Endothelial cell of umbilical vein (primary cell): ENCODE measurements at regions not wholly inside any gene's neighbourhood (a gene's known extent, or its start where the extent isn't known, plus 50 kb on each side); places are given as distances from the start of the nearest gene placed in this dataset.

Experiments used
- BruUV-seq: library from RNA; stranded (reverse); fragments of 400-500 nt; replicated peaks from 2 replicates; lab custom pipeline; 2021; lab: Mats Ljungman, UMichigan
- CTCF ChIA-PET: fragments of 300-600, 350-600 bp; sonication (Branson Sonifier 250); formaldehyde crosslinking; loops from one replicate; lab custom pipeline; 2021; ENCODE audit warnings: antibody characterized with exemption, inconsistent platforms; lab: Charles Lee
- POLR2A ChIA-PET: fragments of 300-600, 350-600 bp; sonication (Branson Sonifier 250); formaldehyde crosslinking; loops from one replicate; lab custom pipeline; 2021; ENCODE audit warnings: antibody characterized with exemption, inconsistent platforms; lab: Charles Lee
- DNase-seq: peaks from one replicate; pipeline ENCODE4 v3.0.0-alpha.2; 2011; ENCODE audit warnings: low read depth, low spot score
- FAIRE-seq: peaks from 2 replicates; lab custom pipeline; 2011; peaks lifted over from hg19 to GRCh38; lab: Jason Lieb, UNC
- H2AFZ ChIP-seq: 2 replicates; pipeline ENCODE4 v1.6.0; 2012; ENCODE audit warnings: low read depth, low read length, control low read depth, inconsistent platforms
- H3K27ac ChIP-seq: 2 replicates; pipeline ENCODE4 v1.5.1; 2011; ENCODE audit warnings: low read depth, mild to moderate bottlenecking, control low read depth, low read length, moderate library complexity; ENCODE audit not compliant: insufficient read depth
- H3K27me3 ChIP-seq, 2 experiments: 2 replicates each; pipeline versions ENCODE4 v1.6.0 to v1.6.1; 2011; ENCODE audit warnings: low read length in 2 of 2, mixed read lengths in 1 of 2; ENCODE audit not compliant: control insufficient read depth in 2 of 2, insufficient read depth in 2 of 2
- H3K36me3 ChIP-seq, 2 experiments: 2 replicates in 1 of 2; 3 replicates in 1 of 2; pipeline ENCODE4 v1.5.1; 2011; ENCODE audit warnings: low read length in 2 of 2, mild to moderate bottlenecking in 1 of 2, moderate library complexity in 1 of 2; ENCODE audit not compliant: control insufficient read depth in 2 of 2, insufficient read depth in 2 of 2; ENCODE audit errors: extremely low read depth in 1 of 2
- H3K4me1 ChIP-seq: 3 replicates; pipeline ENCODE4 v1.5.1; 2011; ENCODE audit warnings: mild to moderate bottlenecking, low read length; ENCODE audit not compliant: control insufficient read depth, insufficient read depth; ENCODE audit errors: extremely low read depth
- H3K4me2 ChIP-seq: 2 replicates; pipeline ENCODE4 v1.6.1; 2011; ENCODE audit warnings: low read length, control low read depth, mixed read lengths; ENCODE audit not compliant: insufficient read depth
- H3K4me3 ChIP-seq, 3 experiments: fragments of 200-600 bp in 1 of 3; sonication (generic), shearing (Covaris generic) in 1 of 3; replicated peaks in 1 of 3; 2 replicates each; pipeline ENCODE4 v1.5.1; 2011 to 2016; ENCODE audit warnings: control low read depth in 3 of 3, low read length in 3 of 3, mild to moderate bottlenecking in 2 of 3, inconsistent platforms in 1 of 3, low read depth in 1 of 3, moderate library complexity in 1 of 3; ENCODE audit not compliant: insufficient read depth in 1 of 3
- H3K79me2 ChIP-seq: 2 replicates; pipeline ENCODE4 v1.6.0; 2012; ENCODE audit warnings: low read length, inconsistent platforms; ENCODE audit not compliant: control insufficient read depth, insufficient read depth
- H3K9ac ChIP-seq: replicated peaks from 2 replicates; pipeline ENCODE3; 2011; ENCODE audit warnings: low read length, control low read depth; ENCODE audit not compliant: insufficient read depth; ENCODE audit errors: extremely low read depth
- H3K9me1 ChIP-seq: replicated peaks from 3 replicates; pipeline ENCODE4 v1.6.0; 2011; ENCODE audit warnings: mild to moderate bottlenecking, low read length; ENCODE audit not compliant: control insufficient read depth, insufficient read depth; ENCODE audit errors: extremely low read depth
- H3K9me3 ChIP-seq: replicated peaks from 2 replicates; pipeline ENCODE4 v1.5.1; 2012; ENCODE audit warnings: low read length, inconsistent platforms; ENCODE audit not compliant: control insufficient read depth, insufficient read depth
- H4K20me1 ChIP-seq: replicated peaks from 2 replicates; pipeline ENCODE3; 2011; ENCODE audit warnings: mild to moderate bottlenecking, low read length; ENCODE audit not compliant: control insufficient read depth, insufficient read depth; ENCODE audit errors: extremely low read depth
- CTCF ChIP-seq, 2 donors: IDR thresholded peaks; 1 replicate in 1 of 2; 2 replicates in 1 of 2; pipeline ENCODE4 v1.5.1; 2011; ENCODE audit warnings: low read length in 2 of 2, mild to moderate bottlenecking in 2 of 2, moderate library complexity in 2 of 2, control low read depth in 1 of 2, inconsistent platforms in 1 of 2, low read depth in 1 of 2; ENCODE audit not compliant: insufficient read depth in 1 of 2; ENCODE audit errors: extremely low read depth in 1 of 2
- FOS ChIP-seq: IDR thresholded peaks from 2 replicates; pipeline ENCODE4 v1.6.1; 2011; ENCODE audit warnings: mild to moderate bottlenecking, low read length, moderate library complexity, borderline replicate concordance; ENCODE audit not compliant: insufficient read depth
- GATA2 ChIP-seq: IDR thresholded peaks from 2 replicates; pipeline ENCODE4 v1.7.0; 2011; ENCODE audit warnings: low read depth, mild to moderate bottlenecking, moderate library complexity, mixed read lengths, low read length; ENCODE audit not compliant: insufficient read length, insufficient read depth
- JUN ChIP-seq: IDR thresholded peaks from 2 replicates; pipeline ENCODE4 v1.6.1; 2011; ENCODE audit warnings: borderline replicate concordance, low read depth; ENCODE audit not compliant: insufficient read length, insufficient read depth
- MAX ChIP-seq: IDR thresholded peaks from 2 replicates; pipeline ENCODE4 v1.6.1; 2011; ENCODE audit not compliant: insufficient read depth, insufficient read length
- MYC ChIP-seq: IDR thresholded peaks from one replicate; pipeline ENCODE4 v1.6.1; 2011; ENCODE audit warnings: mild to moderate bottlenecking, low read depth, low read length
- POLR2A ChIP-seq: IDR thresholded peaks from 2 replicates; pipeline ENCODE4 v1.6.1; 2012; ENCODE audit warnings: low read depth, mild to moderate bottlenecking, control low read depth, low read length
- dilution Hi-C: fragments of 300-500 bp; cut with MboI; formaldehyde crosslinking; loops from one replicate; pipeline ENCODE4 v1.15.0; 2019; ENCODE audit warnings: low sequenced_read_pairs; ENCODE audit not compliant: extremely low pct_ligation_motif_present
- intact Hi-C: fragments of 100-400 bp; cut with micrococcal nuclease; formaldehyde crosslinking; loops from one replicate; pipeline ENCODE4 v1.10.0; 2022

GRCh38 chr1:87560137-87560536 lies 231.5 kb downstream of the LMO4 start:
- POLR2A ChIA-PET = no interaction called here
- BruUV-seq = no TSS peak
- no peak overlapping the region for H3K4me2 ChIP-seq

More at GRCh38 chr1:87560137-87560536, 231.5 kb downstream of the LMO4 start:
- DNase-seq (no peak), FAIRE-seq (no peak)
- dilution Hi-C loops = no loop called here
- H3K9ac ChIP-seq = no peak overlapping the region
- H3K79me2 ChIP-seq = no peaks in the 10 kb centered on the region
- TF ChIP-seq GATA2 = no peak
- TF ChIP-seq FOS = no peak
- TF ChIP-seq MAX = no peak
- no peak for TF ChIP-seq CTCF (IDR thresholded peaks at IDR 0.05; ENCODE audit: extremely low read depth in 1 of 2, insufficient read depth in 1 of 2, low read depth in 1 of 2, low read length in 2 of 2)
- TF ChIP-seq POLR2A = no peak
- no peak for TF ChIP-seq JUN
- TF ChIP-seq MYC = no peak
- H3K4me3 ChIP-seq = no peak overlapping the region
- intact Hi-C loops = no loop called here
- no peak overlapping the region for H3K27ac ChIP-seq
- H3K9me3 ChIP-seq = no peaks in the 10 kb centered on the region
- no peaks in the 10 kb centered on the region for H3K9me1 ChIP-seq
- H4K20me1 ChIP-seq = no peaks in the 10 kb centered on the region
- H3K36me3 ChIP-seq = no peaks in the 10 kb centered on the region
- CTCF ChIA-PET = no interaction called here
- H3K4me1 ChIP-seq = no peaks in the 10 kb centered on the region
- no peaks in the 10 kb centered on the region for H3K27me3 ChIP-seq
- H2AFZ ChIP-seq = no peak overlapping the region
